ENCODE measurements at regions not wholly inside any gene's neighbourhood (a gene's known extent, or its start where the extent isn't known, plus 50 kb on each side); places are given as distances from the start of the nearest gene placed in this dataset.

GRCh38 chr20:19114410-19114809, 98.0 kb upstream of the SLC24A3 start:
- intact Hi-C loops (cut with micrococcal nuclease), result no loop called here
- H3K4me1 Mint-ChIP-seq, result no peaks in the 10 kb centered on the region

GRCh38 chr20:19115581-19115980, 96.9 kb upstream of the SLC24A3 start:
- DNase-seq, result no peak
- Mint-ChIP-seq H3K4me3 (no peak overlapping the region), H3K36me3 (no peaks in the 10 kb centered on the region), H3K27ac (peak overlapping the region in 1 of 7 donors; percentile 6), H3K4me1 (no peaks in the 10 kb centered on the region), H3K9me3 (peaks cover 0 to 5% (median 3%) of the 10 kb centered on the region in 7 donors), H3K27me3 (ENCODE audit: low read depth in 3 of 3) (peaks cover 0 to 2% (median 1%) of the 10 kb centered on the region in 3 donors)
- Histone ChIP-seq H3K79me2 (ENCODE audit: insufficient read depth, low read length) (no peaks in the 10 kb centered on the region), H3K4me3 (replicated peaks in 1 of 3; ENCODE audit: low read depth in 2 of 3, low read length in 3 of 3) (no peak overlapping the region), H3K27ac (ENCODE audit: low read depth in 1 of 2, low read length in 2 of 2) (no peak overlapping the region), H3K27me3 (ENCODE audit: control insufficient read depth in 2 of 2, insufficient read depth in 2 of 2, low read length in 2 of 2) (no peaks in the 10 kb centered on the region), H4K20me1 (ENCODE audit: insufficient read depth, low read length) (no peaks in the 10 kb centered on the region), H3K9me3 (replicated peaks in 1 of 2; ENCODE audit: control insufficient read depth in 1 of 2, insufficient read depth in 1 of 2, low read length in 2 of 2) (no peaks in the 10 kb centered on the region), H3K4me1 (ENCODE audit: control insufficient read depth in 1 of 2, insufficient read depth in 2 of 2, low read length in 2 of 2) (no peaks in the 10 kb centered on the region), H3K36me3 (replicated peaks in 1 of 2; ENCODE audit: control insufficient read depth in 1 of 2, insufficient read depth in 2 of 2, low read length in 2 of 2) (no peaks in the 10 kb centered on the region), H3K4me2 (replicated peaks; ENCODE audit: extremely low read depth, low read length, poor library complexity, severe bottlenecking) (no peak overlapping the region), H2AFZ (ENCODE audit: insufficient read depth, low read depth, low read length, poor library complexity, severe bottlenecking) (no peak overlapping the region), H3K9ac (ENCODE audit: insufficient read depth, low read length, poor library complexity, severe bottlenecking) (no peak overlapping the region)
- intact Hi-C loops (cut with micrococcal nuclease), result no loop called here
- 100% methylated on average over 4 of the region's 6 CpGs for WGBS (ENCODE audit: insufficient coverage)
- TF ChIP-seq CTCF (IDR thresholded peaks at IDR 0.05), result no peak

More at GRCh38 chr20:19114410-19114809, 98.0 kb upstream of the SLC24A3 start:
- Mint-ChIP-seq H3K27me3 (ENCODE audit: low read depth in 3 of 3) (peaks cover 0 to 2% (median 0%) of the 10 kb centered on the region in 3 donors), H3K36me3 (no peaks in the 10 kb centered on the region), H3K27ac (no peak overlapping the region), H3K9me3 (peaks cover 0 to 6% (median 4%) of the 10 kb centered on the region in 7 donors), H3K4me3 (no peak overlapping the region)
- Histone ChIP-seq H3K4me3 (replicated peaks in 1 of 3; ENCODE audit: low read depth in 2 of 3, low read length in 3 of 3) (no peak overlapping the region), H3K27ac (ENCODE audit: low read depth in 1 of 2, low read length in 2 of 2) (no peak overlapping the region), H3K79me2 (ENCODE audit: insufficient read depth, low read length) (no peaks in the 10 kb centered on the region), H2AFZ (ENCODE audit: insufficient read depth, low read depth, low read length, poor library complexity, severe bottlenecking) (no peak overlapping the region), H3K4me1 (ENCODE audit: control insufficient read depth in 1 of 2, insufficient read depth in 2 of 2, low read length in 2 of 2) (no peaks in the 10 kb centered on the region), H3K4me2 (replicated peaks; ENCODE audit: extremely low read depth, low read length, poor library complexity, severe bottlenecking) (no peak overlapping the region), H3K9ac (ENCODE audit: insufficient read depth, low read length, poor library complexity, severe bottlenecking) (no peak overlapping the region), H3K9me3 (replicated peaks in 1 of 2; ENCODE audit: control insufficient read depth in 1 of 2, insufficient read depth in 1 of 2, low read length in 2 of 2) (no peaks in the 10 kb centered on the region), H3K36me3 (replicated peaks in 1 of 2; ENCODE audit: control insufficient read depth in 1 of 2, insufficient read depth in 2 of 2, low read length in 2 of 2) (no peaks in the 10 kb centered on the region), H4K20me1 (ENCODE audit: insufficient read depth, low read length) (no peaks in the 10 kb centered on the region), H3K27me3 (ENCODE audit: control insufficient read depth in 2 of 2, insufficient read depth in 2 of 2, low read length in 2 of 2) (no peaks in the 10 kb centered on the region)
- TF ChIP-seq CTCF (IDR thresholded peaks at IDR 0.05), result no peak
- DNase-seq, result no peak
- WGBS (ENCODE audit: insufficient coverage), result 87% methylated on average over 2 of the region's 2 CpGs

Measured in CD14-positive monocyte (primary cell).